HG03342 (cell line): ENCODE measurements at regions not wholly inside any gene's neighbourhood (a gene's known extent, or its start where the extent isn't known, plus 50 kb on each side); places are given as distances from the start of the nearest gene placed in this dataset.
A peak's percentile ranks its signal among the peaks of the same experiment; 100 is the strongest.

Experiments used
- ATAC-seq: cut with Tn5 transposase; IDR thresholded peaks from one replicate; pipeline ENCODE4 v1.9.1; 2021; ENCODE audit warnings: mild to moderate bottlenecking, moderate library complexity; ENCODE audit not compliant: unreplicated experiment

DNA sequence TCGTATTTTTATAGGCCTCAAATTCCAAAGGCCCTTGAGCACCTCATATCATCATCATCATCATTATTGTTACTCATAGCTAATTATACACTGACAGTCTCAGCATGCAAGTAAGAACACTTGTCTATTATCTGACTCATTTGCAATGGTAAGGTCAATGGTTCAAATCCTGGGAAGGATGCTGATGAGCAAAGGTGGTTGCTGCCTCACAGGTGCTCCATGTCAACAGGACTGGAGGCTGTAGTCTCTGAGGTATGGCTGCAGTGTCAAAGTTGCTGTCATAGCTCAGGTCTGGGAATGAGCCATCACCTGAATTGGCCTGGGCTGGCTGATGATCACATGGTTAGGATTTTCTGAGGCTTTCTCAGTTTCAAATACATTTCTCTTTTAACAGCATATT, 379.3 kb downstream of the BCL11A start:
- ATAC-seq: no peak

DNA sequence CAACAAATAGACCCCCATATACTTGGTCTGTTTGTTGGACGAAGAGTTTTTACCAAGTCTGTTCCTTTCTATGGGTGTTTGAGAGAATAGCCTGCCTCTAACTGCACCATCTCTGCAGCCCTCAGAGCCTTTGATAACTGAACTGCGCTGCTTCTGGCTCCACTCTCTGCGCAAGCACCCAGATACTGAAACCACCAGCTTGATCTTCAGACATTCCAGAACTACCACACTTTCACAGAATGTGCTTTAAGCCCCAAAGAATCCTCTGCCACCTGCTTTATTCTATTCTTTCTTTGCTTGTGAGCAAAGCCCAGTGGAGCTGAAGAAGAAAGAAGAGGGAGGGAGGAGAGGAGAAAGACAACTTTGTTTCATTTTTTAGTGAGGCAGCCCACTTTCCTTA, 380.7 kb downstream of the BCL11A start:
- ATAC-seq: no peak

DNA sequence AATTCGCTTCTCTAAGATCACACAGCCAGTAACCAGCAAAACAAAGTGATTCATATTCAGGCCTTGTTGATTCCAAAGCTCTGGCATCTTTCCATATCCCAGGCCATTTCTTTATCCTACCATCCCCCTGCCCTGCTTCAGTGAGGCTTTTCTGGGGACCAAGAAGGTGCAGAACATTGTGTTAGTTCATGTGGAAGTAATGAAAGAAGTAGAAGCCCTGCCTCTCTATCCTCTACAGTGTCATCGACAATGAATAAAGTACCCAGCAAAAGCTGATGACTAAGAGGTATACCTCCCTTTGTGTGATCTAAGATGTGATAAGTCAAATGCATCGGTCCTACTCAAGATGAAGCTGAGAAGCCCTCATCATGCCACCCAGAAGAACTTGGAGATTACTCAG, 383.2 kb downstream of the BCL11A start:
- ATAC-seq: no peak

DNA sequence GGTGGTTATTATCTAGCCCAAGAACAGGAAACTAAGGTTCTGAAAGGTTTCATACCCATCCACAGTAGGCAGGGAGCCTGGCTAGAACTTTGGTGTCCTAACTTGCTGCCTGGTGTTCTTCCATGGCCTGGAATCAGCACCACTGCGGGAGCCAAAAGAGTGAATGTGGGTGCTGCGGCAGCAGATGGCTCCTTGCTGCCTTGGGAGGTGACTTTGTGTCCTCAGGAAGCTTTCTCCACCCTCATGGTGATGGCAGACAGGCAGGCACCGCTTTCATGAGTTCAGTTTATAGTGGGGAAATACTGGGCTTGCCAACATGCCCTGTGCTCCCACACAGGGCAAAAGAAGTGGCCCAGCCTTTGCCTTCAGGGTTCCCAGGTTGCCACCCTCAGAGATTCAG, 385.2 kb downstream of the BCL11A start:
- ATAC-seq: no peak

DNA sequence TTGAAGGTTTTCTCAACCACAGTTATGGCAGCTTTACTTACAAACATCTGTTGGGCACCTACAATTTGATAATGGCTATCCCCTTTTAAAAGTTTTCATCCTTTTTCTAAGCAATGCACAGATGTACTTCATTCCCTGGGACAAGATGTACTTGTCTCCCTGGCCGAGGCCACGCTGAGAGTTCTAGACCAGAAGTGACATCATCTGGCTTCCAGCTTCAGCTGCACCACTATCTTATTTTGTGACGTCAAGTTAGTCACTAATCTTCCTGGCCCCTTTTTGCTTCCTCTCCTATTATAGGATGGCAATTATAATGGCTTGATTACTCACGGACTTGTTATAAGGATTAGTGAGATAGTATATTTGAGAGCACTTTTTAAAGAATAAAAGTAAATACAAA, 386.4 kb downstream of the BCL11A start:
- no peak for ATAC-seq

DNA sequence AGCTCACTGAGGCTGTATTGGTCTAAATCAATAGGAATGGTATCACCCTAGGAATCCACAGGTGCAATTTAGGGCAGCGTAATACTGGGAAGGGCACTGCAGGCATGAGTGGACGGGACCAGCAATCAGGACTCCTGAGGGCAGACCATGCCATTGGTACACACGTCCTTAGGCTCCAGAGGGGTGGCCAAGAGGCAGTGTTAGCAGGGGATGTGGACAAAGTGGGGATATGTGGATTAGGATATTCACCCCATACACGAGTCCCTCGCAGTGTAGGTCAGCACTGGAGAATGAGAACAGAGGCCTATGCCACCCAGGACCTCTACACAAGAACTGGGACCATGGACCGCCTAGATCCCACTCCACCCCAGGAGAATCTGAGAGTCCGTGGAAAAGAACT, 389.8 kb downstream of the BCL11A start:
- no peak for ATAC-seq

DNA sequence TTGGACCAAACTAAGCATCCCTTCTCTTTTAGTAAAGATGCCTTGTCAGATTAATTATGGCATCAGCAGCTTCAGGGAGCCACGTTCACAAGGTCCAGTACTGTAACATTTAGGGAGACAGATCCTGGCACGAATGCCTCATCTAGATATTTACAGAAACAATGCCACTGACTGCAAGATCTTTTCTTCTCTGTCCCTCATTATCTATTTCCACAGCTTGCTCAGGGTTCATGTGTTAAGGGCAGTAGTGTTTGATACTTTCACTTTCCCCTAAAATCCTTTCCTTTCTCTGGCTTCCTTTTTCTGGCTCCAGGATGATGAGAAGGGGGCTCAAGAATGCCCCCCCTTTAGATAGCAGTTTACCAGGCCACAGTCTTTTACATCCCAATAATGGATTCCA, 393.9 kb downstream of the BCL11A start:
- ATAC-seq: no peak

- peak; percentile 59 for ATAC-seq
Measured at GRCh38 chr2:60158262-60158661, 395.2 kb downstream of the BCL11A start.

- ATAC-seq: no peak
Measured at GRCh38 chr2:60157283-60157682, 396.2 kb downstream of the BCL11A start.

- no peak for ATAC-seq
Measured at GRCh38 chr2:60154142-60154541, 399.3 kb downstream of the BCL11A start.

DNA sequence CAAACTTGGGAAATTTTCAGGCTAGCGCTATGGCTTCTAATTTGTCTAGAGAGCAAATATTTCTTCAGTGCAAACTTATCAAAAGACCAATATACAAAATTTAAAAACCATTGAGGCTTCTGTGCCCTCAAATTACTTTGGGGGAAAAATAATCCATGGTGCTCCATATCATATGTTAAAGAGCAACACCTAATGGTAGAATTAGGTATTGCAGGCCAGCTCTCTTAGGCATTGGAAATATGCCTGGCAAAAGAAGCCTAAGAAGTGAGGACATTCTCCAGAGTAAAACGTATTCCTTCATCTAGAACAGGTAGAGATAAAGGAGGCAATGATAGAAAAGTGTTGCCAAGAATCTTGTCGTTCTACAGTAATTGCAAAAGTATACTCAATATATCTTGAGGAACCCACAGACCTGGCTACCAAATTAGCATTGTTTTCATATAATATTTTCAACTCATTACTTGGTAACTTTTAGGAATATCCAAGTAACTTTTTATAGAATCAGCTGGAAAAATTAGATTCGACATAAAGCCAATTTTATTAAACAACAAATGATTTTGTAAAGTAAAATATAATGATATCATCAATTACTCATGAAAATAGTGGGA, 401.1 kb downstream of the BCL11A start:
- peak; percentile 53 for ATAC-seq

GRCh38 chr2:60149176-60149575, 404.3 kb downstream of the BCL11A start:
- no peak for ATAC-seq

DNA sequence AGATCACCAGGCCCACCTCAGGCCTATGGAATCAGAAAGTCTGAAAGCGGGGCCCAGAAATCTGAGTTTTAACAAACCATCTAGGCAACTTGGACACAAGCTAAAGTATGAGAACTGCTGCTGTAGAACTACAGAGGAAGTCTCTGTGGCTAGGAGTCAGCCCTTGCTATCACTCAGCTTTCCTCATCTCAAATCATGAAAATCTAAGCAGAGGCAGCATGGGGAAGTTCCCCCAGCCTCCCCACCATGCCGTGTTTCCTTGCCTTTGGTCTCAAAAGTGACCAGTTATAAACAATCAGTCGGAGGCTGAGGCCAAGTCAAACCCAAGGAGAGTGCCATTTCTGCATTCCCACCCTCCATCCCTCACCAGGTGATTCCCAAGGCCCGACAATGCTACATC, 404.7 kb downstream of the BCL11A start:
- no peak for ATAC-seq

GRCh38 chr2:60140185-60140584, 413.3 kb downstream of the BCL11A start:
- ATAC-seq: no peak

GRCh38 chr2:60136913-60137312, 416.5 kb downstream of the BCL11A start:
- no peak for ATAC-seq

GRCh38 chr2:60127191-60127590, 426.3 kb downstream of the BCL11A start:
- no peak for ATAC-seq

- no peak for ATAC-seq
Measured at GRCh38 chr2:60125611-60126426, 427.6 kb downstream of the BCL11A start.

DNA sequence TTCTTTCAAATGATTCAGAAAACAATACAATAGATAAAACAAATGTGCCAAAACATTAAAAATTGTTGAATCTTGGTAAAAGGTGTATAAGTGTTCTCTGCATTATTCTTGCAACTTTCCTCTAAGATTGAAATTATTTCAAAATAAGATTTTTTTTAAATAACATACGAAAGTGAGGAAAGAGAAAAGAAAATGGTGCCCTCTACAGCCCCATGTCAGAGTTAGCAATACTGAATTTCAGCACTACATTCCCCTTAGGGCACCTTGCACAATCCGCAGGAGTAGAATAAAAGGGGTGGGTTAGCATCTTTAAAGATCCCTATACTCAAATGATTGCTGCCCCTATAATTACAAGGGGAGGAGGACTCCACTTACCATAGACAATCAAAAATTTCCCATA, 433.7 kb downstream of the BCL11A start:
- ATAC-seq: no peak

GRCh38 chr2:60118917-60119316, 434.5 kb downstream of the BCL11A start:
- no peak for ATAC-seq

GRCh38 chr2:60118061-60118460, 435.4 kb downstream of the BCL11A start:
- no peak for ATAC-seq

DNA sequence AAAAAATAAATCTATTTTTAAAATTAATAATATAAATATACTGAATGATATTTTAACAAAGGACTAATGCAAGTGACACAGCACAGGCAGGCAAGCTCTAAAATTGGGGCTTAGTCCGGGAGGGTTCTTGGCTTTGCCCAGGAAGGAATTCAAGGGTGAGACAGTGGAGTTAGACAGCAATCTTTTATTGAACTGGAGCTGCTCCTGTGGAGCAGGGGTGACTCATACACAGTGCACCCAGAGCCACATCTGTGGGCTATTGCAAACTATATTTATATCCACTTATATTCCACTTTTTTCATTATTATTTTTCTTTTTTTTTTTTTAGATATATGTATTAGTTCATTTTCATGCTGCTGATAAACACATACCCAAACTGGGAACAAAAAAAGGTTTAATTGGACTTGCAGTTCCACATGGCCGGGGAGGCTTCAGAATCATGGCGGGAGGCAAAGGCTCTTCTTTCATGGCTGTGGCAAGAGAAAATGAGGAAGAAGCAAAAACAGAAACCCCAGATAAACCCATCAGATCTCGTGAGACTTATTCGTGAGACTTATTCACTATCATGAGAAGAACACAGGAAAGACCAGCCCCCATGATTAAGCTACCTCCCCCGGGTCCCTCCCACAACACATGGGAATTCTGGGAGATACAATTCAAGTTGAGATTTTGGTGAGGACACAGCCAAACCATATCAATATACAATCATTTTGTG, 437.1 kb downstream of the BCL11A start:
- no peak for ATAC-seq

DNA sequence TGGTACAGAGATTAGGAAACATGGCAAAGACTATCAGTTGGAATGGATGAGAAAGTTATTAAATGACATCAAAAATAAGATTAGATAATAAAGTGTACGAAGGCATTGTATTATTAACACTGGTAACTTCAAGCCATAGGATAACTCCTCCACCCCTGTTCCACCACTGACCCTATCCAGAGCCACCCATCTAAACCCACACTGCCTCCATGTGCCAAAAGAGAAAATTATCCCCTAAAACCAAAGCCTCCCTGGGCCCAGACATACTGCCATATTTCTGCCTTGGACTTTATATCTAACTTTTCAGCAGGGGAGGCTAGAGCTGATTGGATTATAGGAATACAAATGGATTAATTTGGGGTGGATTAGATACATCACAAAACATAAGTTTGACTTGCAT, 443.7 kb downstream of the BCL11A start:
- no peak for ATAC-seq
